Neuronal stem cell (in vitro differentiated cells): ENCODE measurements at regions not wholly inside any gene's neighbourhood (a gene's known extent, or its start where the extent isn't known, plus 50 kb on each side); places are given as distances from the start of the nearest gene placed in this dataset.
"Not testable (repeated sequence)": the region's sequence is repeated elsewhere in the genome, so short reads cannot be mapped to it uniquely, and the experiment has no call there.

Source experiments
- DNase-seq: peaks from one replicate; pipeline ENCODE4 v3.0.0-alpha.2; 2013; ENCODE audit warnings: low spot score
- H2AFZ ChIP-seq: one replicate; pipeline ENCODE4 v1.6.1; 2013; ENCODE audit warnings: mild to moderate bottlenecking, low read length, inconsistent platforms
- H2AK5ac ChIP-seq: 2 replicates; pipeline ENCODE4 v1.6.1; 2013; ENCODE audit warnings: low read depth, mild to moderate bottlenecking, inconsistent platforms, low read length, moderate library complexity, mixed read lengths
- H2BK120ac ChIP-seq: 2 replicates; pipeline ENCODE4 v1.6.1; 2013; ENCODE audit warnings: low read depth, mild to moderate bottlenecking, inconsistent platforms, low read length, moderate library complexity, mixed read lengths
- H2BK12ac ChIP-seq: one replicate; pipeline ENCODE4 v1.6.1; 2013; ENCODE audit warnings: low read length, inconsistent platforms
- H2BK15ac ChIP-seq: 2 replicates; pipeline ENCODE4 v1.6.1; 2013; ENCODE audit warnings: mild to moderate bottlenecking, low read length, inconsistent platforms, mixed read lengths
- H2BK5ac ChIP-seq: one replicate; pipeline ENCODE4 v1.6.1; 2013; ENCODE audit warnings: inconsistent platforms, mild to moderate bottlenecking, low read length, moderate library complexity
- H3K14ac ChIP-seq: one replicate; pipeline ENCODE4 v1.6.1; 2013; ENCODE audit warnings: low read length, inconsistent platforms
- H3K18ac ChIP-seq: 2 replicates; pipeline ENCODE4 v1.6.1; 2013; ENCODE audit warnings: low read length, inconsistent platforms
- H3K23ac ChIP-seq: 2 replicates; pipeline ENCODE4 v1.6.1; 2013; ENCODE audit warnings: low read depth, mild to moderate bottlenecking, mixed read lengths, low read length, inconsistent platforms; ENCODE audit not compliant: poor library complexity
- H3K27ac ChIP-seq: replicated peaks from 3 replicates; pipeline ENCODE4 v1.5.1; 2013; ENCODE audit warnings: low read length, inconsistent platforms
- H3K27me3 ChIP-seq, 3 experiments: 2 replicates each; pipeline ENCODE4 v1.6.1; 2013; ENCODE audit warnings: low read length in 3 of 3, mild to moderate bottlenecking in 2 of 3, inconsistent platforms in 1 of 3, low read depth in 1 of 3, mixed read lengths in 1 of 3, moderate library complexity in 1 of 3; ENCODE audit not compliant: control insufficient read depth in 3 of 3, insufficient read depth in 3 of 3
- H3K36me3 ChIP-seq, 2 donors: replicated peaks in 1 of 2; 2 replicates each; pipeline ENCODE4 v1.6.1; 2013; ENCODE audit warnings: low read length in 2 of 2; ENCODE audit not compliant: control insufficient read depth in 2 of 2, insufficient read depth in 2 of 2
- H3K4ac ChIP-seq: 2 replicates; pipeline ENCODE4 v1.6.1; 2013; ENCODE audit warnings: inconsistent platforms, mild to moderate bottlenecking, low read length, moderate library complexity
- H3K4me1 ChIP-seq, 2 donors: 1 replicate in 1 of 2; 2 replicates in 1 of 2; pipeline ENCODE4 v1.6.1; 2013; ENCODE audit warnings: low read length in 2 of 2, low read depth in 1 of 2; ENCODE audit not compliant: control insufficient read depth in 2 of 2, insufficient read depth in 1 of 2
- H3K4me2 ChIP-seq: one replicate; pipeline ENCODE4 v1.6.1; 2013; ENCODE audit warnings: mild to moderate bottlenecking, low read length, inconsistent platforms; ENCODE audit not compliant: insufficient read depth, poor library complexity, severe bottlenecking
- H3K4me3 ChIP-seq, 2 donors: 2 replicates each; pipeline ENCODE4 v1.5.1; 2013; ENCODE audit warnings: low read length in 2 of 2, mild to moderate bottlenecking in 2 of 2, inconsistent platforms in 1 of 2, moderate library complexity in 1 of 2
- H3K79me1 ChIP-seq: one replicate; pipeline ENCODE4 v1.6.1; 2013; ENCODE audit warnings: low read depth, mild to moderate bottlenecking, inconsistent platforms, low read length, moderate library complexity
- H3K9ac ChIP-seq: one replicate; pipeline ENCODE4 v1.6.1; 2013; ENCODE audit warnings: mild to moderate bottlenecking, low read depth, low read length, inconsistent platforms; ENCODE audit not compliant: poor library complexity
- H3K9me3 ChIP-seq, 2 donors: replicated peaks in 1 of 2; 2 replicates each; pipeline versions ENCODE3 to v1.6.1; 2013; ENCODE audit warnings: low read length in 2 of 2, mild to moderate bottlenecking in 2 of 2, inconsistent platforms in 1 of 2, low read depth in 1 of 2, mixed read lengths in 1 of 2, moderate library complexity in 1 of 2; ENCODE audit not compliant: control insufficient read depth in 2 of 2, insufficient read depth in 1 of 2
- H4K8ac ChIP-seq: one replicate; pipeline ENCODE4 v1.6.1; 2013; ENCODE audit warnings: low read depth, mild to moderate bottlenecking, inconsistent platforms, low read length, moderate library complexity
- H4K91ac ChIP-seq: one replicate; pipeline ENCODE4 v1.6.1; 2013; ENCODE audit warnings: low read length, low read depth, mild to moderate bottlenecking, inconsistent platforms; ENCODE audit not compliant: poor library complexity
- WGBS, 2 donors: extraction: QIAGEN DNeasy Blood & Tissue Kit; methylation state at CpG; one replicate each; pipeline ENCODE4 v1.1.7; 2013; ENCODE audit warnings: missing lambda C conversion rate in 2 of 2, mixed read lengths in 1 of 2; ENCODE audit not compliant: insufficient read length in 2 of 2, insufficient replicate concordance in 1 of 2; ENCODE audit errors: extremely low coverage in 2 of 2; 5-methylcytosine and 5-hydroxymethylcytosine counted together

- not testable (repeated sequence) for H3K4me3 ChIP-seq, H3K27ac ChIP-seq, H3K79me1 ChIP-seq, H2BK15ac ChIP-seq, H2BK120ac ChIP-seq, H4K8ac ChIP-seq, H3K23ac ChIP-seq, H3K4me1 ChIP-seq, H3K36me3 ChIP-seq, H4K91ac ChIP-seq, H3K27me3 ChIP-seq, H3K9ac ChIP-seq, H3K14ac ChIP-seq, H2BK5ac ChIP-seq, H2AFZ ChIP-seq, H3K4me2 ChIP-seq, H3K9me3 ChIP-seq, H3K4ac ChIP-seq, H2BK12ac ChIP-seq, H3K18ac ChIP-seq, H2AK5ac ChIP-seq, DNase-seq
- no CpG with 5 or more reads among the region's 4 CpGs for WGBS, 2 donors
Observed at GRCh38 chr2:97344937-97345336, 232.0 kb downstream of the ANKRD36 start.

- H3K4me3 ChIP-seq, H3K9me3 ChIP-seq, H4K8ac ChIP-seq, H2BK12ac ChIP-seq, H2AK5ac ChIP-seq, H3K4ac ChIP-seq, H3K79me1 ChIP-seq, H3K23ac ChIP-seq, H3K36me3 ChIP-seq, H2BK120ac ChIP-seq, DNase-seq, H3K14ac ChIP-seq, H3K4me2 ChIP-seq, H4K91ac ChIP-seq, H3K9ac ChIP-seq, H2BK15ac ChIP-seq, H2BK5ac ChIP-seq, H3K27ac ChIP-seq, H3K18ac ChIP-seq, H3K4me1 ChIP-seq, H3K27me3 ChIP-seq, H2AFZ ChIP-seq: not testable (repeated sequence)
- WGBS, 2 donors: no CpG with 5 or more reads among the region's 7 CpGs
Observed at GRCh38 chr2:97333674-97334073, 220.7 kb downstream of the ANKRD36 start.

GRCh38 chr2:97332184-97332583 lies 219.2 kb downstream of the ANKRD36 start:
- WGBS, 2 donors: no CpG with 5 or more reads among the region's 4 CpGs

GRCh38 chr2:97321936-97322713 lies 209.2 kb downstream of the ANKRD36 start:
- not testable (repeated sequence) for H3K23ac ChIP-seq, H2AK5ac ChIP-seq, H2BK5ac ChIP-seq, H3K9ac ChIP-seq, H3K36me3 ChIP-seq, H3K14ac ChIP-seq, H3K27me3 ChIP-seq, H2BK12ac ChIP-seq, H3K27ac ChIP-seq, H3K18ac ChIP-seq, H3K4me3 ChIP-seq, H2BK15ac ChIP-seq, H2AFZ ChIP-seq, H3K4me2 ChIP-seq, H4K91ac ChIP-seq, H2BK120ac ChIP-seq, H3K4me1 ChIP-seq, H3K79me1 ChIP-seq, H3K9me3 ChIP-seq, H4K8ac ChIP-seq, DNase-seq, H3K4ac ChIP-seq
- WGBS, 2 donors: no CpG with 5 or more reads among the region's 9 CpGs

More at GRCh38 chr2:97332184-97332583, 219.2 kb downstream of the ANKRD36 start:
- not testable (repeated sequence) for H3K9me3 ChIP-seq, H2BK15ac ChIP-seq, H2BK120ac ChIP-seq, H2BK12ac ChIP-seq, H2BK5ac ChIP-seq, H3K4me2 ChIP-seq, H3K27ac ChIP-seq, H3K36me3 ChIP-seq, H3K18ac ChIP-seq, H4K91ac ChIP-seq, H2AK5ac ChIP-seq, H3K9ac ChIP-seq, H2AFZ ChIP-seq, DNase-seq, H3K23ac ChIP-seq, H4K8ac ChIP-seq, H3K14ac ChIP-seq, H3K27me3 ChIP-seq, H3K79me1 ChIP-seq, H3K4me1 ChIP-seq, H3K4ac ChIP-seq, H3K4me3 ChIP-seq
